ENCODE measurements at regions not wholly inside any gene's neighbourhood (a gene's known extent, or its start where the extent isn't known, plus 50 kb on each side); places are given as distances from the start of the nearest gene placed in this dataset.
"Not testable (repeated sequence)": the region's sequence is repeated elsewhere in the genome, so short reads cannot be mapped to it uniquely, and the experiment has no call there.

GRCh38 chr5:162638849-162639248 lies 571.3 kb downstream of the GABRG2 start:
- no peak for DNase-seq

- no peak for DNase-seq
These were observed 573.7 kb downstream of the GABRG2 start for GRCh38 chr5:162641142-162641813.

- no peak for DNase-seq
These were observed 587.3 kb downstream of the GABRG2 start for GRCh38 chr5:162654661-162655405.

GRCh38 chr5:162657076-162657475 lies 589.5 kb downstream of the GABRG2 start:
- no peak for DNase-seq

- DNase-seq: no peak
These were observed 597.3 kb downstream of the GABRG2 start for GRCh38 chr5:162664846-162665245.

- DNase-seq: no peak
These were observed 601.4 kb downstream of the GABRG2 start for GRCh38 chr5:162668926-162669325.

- DNase-seq: no peak
These were observed 604.5 kb downstream of the GABRG2 start for GRCh38 chr5:162672061-162672460.

GRCh38 chr5:162683284-162683683 lies 615.7 kb downstream of the GABRG2 start:
- no peak for DNase-seq

- no peak for DNase-seq
These were observed 616.6 kb downstream of the GABRG2 start for GRCh38 chr5:162684145-162684544.

GRCh38 chr5:162685302-162685701 lies 617.7 kb downstream of the GABRG2 start:
- DNase-seq: no peak

GRCh38 chr5:162696272-162696671 lies 628.7 kb downstream of the GABRG2 start:
- not testable (repeated sequence) for DNase-seq

- no peak for DNase-seq
These were observed 631.8 kb downstream of the GABRG2 start for GRCh38 chr5:162699361-162699760.

GRCh38 chr5:162703914-162704313 lies 636.3 kb downstream of the GABRG2 start:
- no peak for DNase-seq

- DNase-seq: no peak
These were observed 643.7 kb downstream of the GABRG2 start for GRCh38 chr5:162711244-162711643.

- DNase-seq: no peak
These were observed 652.1 kb downstream of the GABRG2 start for GRCh38 chr5:162719720-162720119.

GRCh38 chr5:162721125-162721524 lies 653.6 kb downstream of the GABRG2 start:
- no peak for DNase-seq

- DNase-seq: no peak
These were observed 684.8 kb upstream of the CCNG1 start for GRCh38 chr5:162752612-162753011.

GRCh38 chr5:162762119-162762518 lies 675.3 kb upstream of the CCNG1 start:
- no peak for DNase-seq

GRCh38 chr5:162769019-162769418 lies 668.4 kb upstream of the CCNG1 start:
- no peak for DNase-seq

GRCh38 chr5:162785673-162786072 lies 651.7 kb upstream of the CCNG1 start:
- DNase-seq: no peak

- DNase-seq: no peak
These were observed 651.2 kb upstream of the CCNG1 start for GRCh38 chr5:162786234-162786633.

- no peak for DNase-seq
These were observed 640.9 kb upstream of the CCNG1 start for GRCh38 chr5:162796507-162796906.

GRCh38 chr5:162800301-162800700 lies 637.1 kb upstream of the CCNG1 start:
- DNase-seq: no peak

- DNase-seq: no peak
These were observed 636.2 kb upstream of the CCNG1 start for GRCh38 chr5:162801235-162801634.

- no peak for DNase-seq
These were observed 631.2 kb upstream of the CCNG1 start for GRCh38 chr5:162806195-162806594.

All from activated naive CD4-positive, alpha-beta T cell treated with Interleukin-2 at 50 U/mL for 16 hours (primary cell).